ENCODE measurements at regions not wholly inside any gene's neighbourhood (a gene's known extent, or its start where the extent isn't known, plus 50 kb on each side); places are given as distances from the start of the nearest gene placed in this dataset.
"Not testable (repeated sequence)": the region's sequence is repeated elsewhere in the genome, so short reads cannot be mapped to it uniquely, and the experiment has no call there.

GRCh38 chr2:187775196-187775595 is 221.0 kb upstream of the TFPI start:
- Histone ChIP-seq H3K4me3 (ENCODE audit: low read length) (no peak overlapping the region), H3K27me3 (ENCODE audit: control insufficient read depth, insufficient read depth, low read length) (no peaks in the 10 kb centered on the region), H3K27ac (ENCODE audit: low read length) (no peak overlapping the region), H3K9me3 (ENCODE audit: control insufficient read depth, low read depth, low read length) (no peaks in the 10 kb centered on the region), H3K36me3 (ENCODE audit: control insufficient read depth, insufficient read depth, low read length) (no peaks in the 10 kb centered on the region), H3K4me1 (ENCODE audit: control insufficient read depth, insufficient read depth, low read length) (no peaks in the 10 kb centered on the region)
- 67% methylated on average over 1 of the region's 2 CpGs for WGBS (ENCODE audit: insufficient coverage, low lambda C conversion rate)
- no peak for DNase-seq

- WGBS (ENCODE audit: insufficient coverage, low lambda C conversion rate), result no CpG with 5 or more reads among the region's 1 CpG
- no peaks in the 10 kb centered on the region for H3K9me3 ChIP-seq (ENCODE audit: control insufficient read depth, low read depth, low read length)
- H3K36me3 ChIP-seq (ENCODE audit: control insufficient read depth, insufficient read depth, low read length), result no peaks in the 10 kb centered on the region
- H3K4me3 ChIP-seq (ENCODE audit: low read length), result no peak overlapping the region
- no peak overlapping the region for H3K27ac ChIP-seq (ENCODE audit: low read length)
- no peaks in the 10 kb centered on the region for H3K27me3 ChIP-seq (ENCODE audit: control insufficient read depth, insufficient read depth, low read length)
- DNase-seq, result no peak
- no peaks in the 10 kb centered on the region for H3K4me1 ChIP-seq (ENCODE audit: control insufficient read depth, insufficient read depth, low read length)
These were observed 221.4 kb upstream of the TFPI start for GRCh38 chr2:187775651-187776050.

GRCh38 chr2:187782301-187782700 is 228.1 kb upstream of the TFPI start:
- no peaks in the 10 kb centered on the region for H3K36me3 ChIP-seq (ENCODE audit: control insufficient read depth, insufficient read depth, low read length)
- H3K4me1 ChIP-seq (ENCODE audit: control insufficient read depth, insufficient read depth, low read length), result no peaks in the 10 kb centered on the region
- no peaks in the 10 kb centered on the region for H3K9me3 ChIP-seq (ENCODE audit: control insufficient read depth, low read depth, low read length)
- H3K27ac ChIP-seq (ENCODE audit: low read length), result no peak overlapping the region
- DNase-seq, result no peak
- H3K4me3 ChIP-seq (ENCODE audit: low read length), result no peak overlapping the region
- H3K27me3 ChIP-seq (ENCODE audit: control insufficient read depth, insufficient read depth, low read length), result no peaks in the 10 kb centered on the region

GRCh38 chr2:187783446-187783845 is 229.2 kb upstream of the TFPI start:
- WGBS (ENCODE audit: insufficient coverage, low lambda C conversion rate), result 86% methylated on average over 1 of the region's 1 CpG
- Histone ChIP-seq H3K4me3 (ENCODE audit: low read length) (no peak overlapping the region), H3K27me3 (ENCODE audit: control insufficient read depth, insufficient read depth, low read length) (no peaks in the 10 kb centered on the region), H3K36me3 (ENCODE audit: control insufficient read depth, insufficient read depth, low read length) (no peaks in the 10 kb centered on the region), H3K27ac (ENCODE audit: low read length) (no peak overlapping the region), H3K9me3 (ENCODE audit: control insufficient read depth, low read depth, low read length) (no peaks in the 10 kb centered on the region), H3K4me1 (ENCODE audit: control insufficient read depth, insufficient read depth, low read length) (no peaks in the 10 kb centered on the region)
- DNase-seq, result no peak

GRCh38 chr2:187784138-187784537 is 229.9 kb upstream of the TFPI start:
- DNase-seq; H3K27me3 ChIP-seq (ENCODE audit: control insufficient read depth, insufficient read depth, low read length); H3K27ac ChIP-seq (ENCODE audit: low read length); H3K4me3 ChIP-seq (ENCODE audit: low read length); H3K4me1 ChIP-seq (ENCODE audit: control insufficient read depth, insufficient read depth, low read length); H3K9me3 ChIP-seq (ENCODE audit: control insufficient read depth, low read depth, low read length); H3K36me3 ChIP-seq (ENCODE audit: control insufficient read depth, insufficient read depth, low read length): not testable (repeated sequence)
- 83% methylated on average over 1 of the region's 3 CpGs for WGBS (ENCODE audit: insufficient coverage, low lambda C conversion rate)

- Histone ChIP-seq H3K4me1 (ENCODE audit: control insufficient read depth, insufficient read depth, low read length) (no peaks in the 10 kb centered on the region), H3K27me3 (ENCODE audit: control insufficient read depth, insufficient read depth, low read length) (no peaks in the 10 kb centered on the region), H3K36me3 (ENCODE audit: control insufficient read depth, insufficient read depth, low read length) (no peaks in the 10 kb centered on the region), H3K4me3 (ENCODE audit: low read length) (no peak overlapping the region), H3K9me3 (ENCODE audit: control insufficient read depth, low read depth, low read length) (no peaks in the 10 kb centered on the region), H3K27ac (ENCODE audit: low read length) (no peak overlapping the region)
- 100% methylated on average over 1 of the region's 5 CpGs for WGBS (ENCODE audit: insufficient coverage, low lambda C conversion rate)
- no peak for DNase-seq
These were observed 245.4 kb upstream of the TFPI start for GRCh38 chr2:187799601-187800000.

GRCh38 chr2:187803816-187804215 is 249.6 kb upstream of the TFPI start:
- Histone ChIP-seq H3K9me3 (ENCODE audit: control insufficient read depth, low read depth, low read length) (no peaks in the 10 kb centered on the region), H3K27ac (ENCODE audit: low read length) (no peak overlapping the region), H3K27me3 (ENCODE audit: control insufficient read depth, insufficient read depth, low read length) (no peaks in the 10 kb centered on the region), H3K4me1 (ENCODE audit: control insufficient read depth, insufficient read depth, low read length) (no peaks in the 10 kb centered on the region), H3K4me3 (ENCODE audit: low read length) (no peak overlapping the region), H3K36me3 (ENCODE audit: control insufficient read depth, insufficient read depth, low read length) (no peaks in the 10 kb centered on the region)
- 69% methylated on average over 4 of the region's 4 CpGs for WGBS (ENCODE audit: insufficient coverage, low lambda C conversion rate)
- DNase-seq, result no peak

GRCh38 chr2:187815113-187815512 is 260.9 kb upstream of the TFPI start:
- no peaks in the 10 kb centered on the region for H3K9me3 ChIP-seq (ENCODE audit: control insufficient read depth, low read depth, low read length)
- WGBS (ENCODE audit: insufficient coverage, low lambda C conversion rate), result 75% methylated on average over 3 of the region's 3 CpGs
- H3K36me3 ChIP-seq (ENCODE audit: control insufficient read depth, insufficient read depth, low read length), result no peaks in the 10 kb centered on the region
- H3K4me3 ChIP-seq (ENCODE audit: low read length), result no peak overlapping the region
- no peaks in the 10 kb centered on the region for H3K4me1 ChIP-seq (ENCODE audit: control insufficient read depth, insufficient read depth, low read length)
- H3K27me3 ChIP-seq (ENCODE audit: control insufficient read depth, insufficient read depth, low read length), result no peaks in the 10 kb centered on the region
- no peak overlapping the region for H3K27ac ChIP-seq (ENCODE audit: low read length)
- no peak for DNase-seq

GRCh38 chr2:187819624-187820023 is 265.4 kb upstream of the TFPI start:
- Histone ChIP-seq H3K4me1 (ENCODE audit: control insufficient read depth, insufficient read depth, low read length) (no peaks in the 10 kb centered on the region), H3K9me3 (ENCODE audit: control insufficient read depth, low read depth, low read length) (no peaks in the 10 kb centered on the region), H3K27me3 (ENCODE audit: control insufficient read depth, insufficient read depth, low read length) (no peaks in the 10 kb centered on the region), H3K27ac (ENCODE audit: low read length) (no peak overlapping the region), H3K4me3 (ENCODE audit: low read length) (no peak overlapping the region), H3K36me3 (ENCODE audit: control insufficient read depth, insufficient read depth, low read length) (no peaks in the 10 kb centered on the region)
- WGBS (ENCODE audit: insufficient coverage, low lambda C conversion rate), result no CpG with 5 or more reads among the region's 1 CpG
- DNase-seq, result no peak

GRCh38 chr2:187825108-187825507 is 270.9 kb upstream of the TFPI start:
- Histone ChIP-seq H3K4me1 (ENCODE audit: control insufficient read depth, insufficient read depth, low read length) (no peaks in the 10 kb centered on the region), H3K4me3 (ENCODE audit: low read length) (no peak overlapping the region), H3K27ac (ENCODE audit: low read length) (no peak overlapping the region), H3K36me3 (ENCODE audit: control insufficient read depth, insufficient read depth, low read length) (no peaks in the 10 kb centered on the region), H3K27me3 (ENCODE audit: control insufficient read depth, insufficient read depth, low read length) (no peaks in the 10 kb centered on the region), H3K9me3 (ENCODE audit: control insufficient read depth, low read depth, low read length) (no peaks in the 10 kb centered on the region)
- DNase-seq, result no peak
- no CpG with 5 or more reads among the region's 12 CpGs for WGBS (ENCODE audit: insufficient coverage, low lambda C conversion rate)

GRCh38 chr2:187826023-187826422 is 271.8 kb upstream of the TFPI start:
- H3K27ac ChIP-seq (ENCODE audit: low read length), result no peak overlapping the region
- no peaks in the 10 kb centered on the region for H3K9me3 ChIP-seq (ENCODE audit: control insufficient read depth, low read depth, low read length)
- H3K4me3 ChIP-seq (ENCODE audit: low read length), result no peak overlapping the region
- no peaks in the 10 kb centered on the region for H3K27me3 ChIP-seq (ENCODE audit: control insufficient read depth, insufficient read depth, low read length)
- no peaks in the 10 kb centered on the region for H3K4me1 ChIP-seq (ENCODE audit: control insufficient read depth, insufficient read depth, low read length)
- no CpG with 5 or more reads among the region's 2 CpGs for WGBS (ENCODE audit: insufficient coverage, low lambda C conversion rate)
- H3K36me3 ChIP-seq (ENCODE audit: control insufficient read depth, insufficient read depth, low read length), result no peaks in the 10 kb centered on the region
- no peak for DNase-seq
